ENCODE measurements at regions not wholly inside any gene's neighbourhood (a gene's known extent, or its start where the extent isn't known, plus 50 kb on each side); places are given as distances from the start of the nearest gene placed in this dataset.

DNA sequence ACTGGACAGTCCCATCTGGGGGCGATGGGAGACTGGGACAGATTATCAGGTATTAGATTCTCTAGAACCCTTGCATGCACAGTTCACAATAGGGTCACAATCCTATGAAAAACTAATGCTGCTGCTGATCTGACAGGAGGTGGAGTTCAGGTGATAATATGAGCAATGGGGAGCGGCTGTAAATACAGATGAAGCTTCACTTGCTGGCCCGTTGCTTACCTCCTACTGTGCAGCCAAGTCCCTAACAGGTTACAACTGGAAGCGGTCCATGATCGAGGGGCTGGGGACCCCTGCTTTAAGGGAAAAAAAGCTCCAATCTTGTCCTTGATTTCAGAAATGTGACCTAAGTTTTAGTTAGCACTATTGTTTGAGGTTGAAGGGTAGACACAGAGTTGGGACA, 175.2 kb downstream of the ZNF330 start:
- Histone ChIP-seq H3K4me1 (ENCODE audit: insufficient read depth, insufficient read length) (no peaks in the 10 kb centered on the region), H3K9ac (ENCODE audit: insufficient read length, low read depth) (no peak overlapping the region), H3K9me3 (ENCODE audit: insufficient read depth, low read length) (no peaks in the 10 kb centered on the region), H3K27me3 (ENCODE audit: insufficient read depth, insufficient read length) (no peaks in the 10 kb centered on the region), H3K36me3 (ENCODE audit: insufficient read depth, insufficient read length, low read length) (no peaks in the 10 kb centered on the region), H3K4me3 (ENCODE audit: insufficient read length, low read depth) (no peak overlapping the region)
- DNase-seq (ENCODE audit: low read depth, low spot score) = no peak
- TF ChIP-seq YY1 (IDR thresholded peaks at IDR 0.05; ENCODE audit: insufficient read depth, insufficient read length) = no peak
- no peak for TF ChIP-seq ZNF274 (IDR thresholded peaks at IDR 0.05; ENCODE audit: low read depth, low read length)
- TF ChIP-seq SUZ12 (IDR thresholded peaks at IDR 0.05; ENCODE audit: extremely low read depth, insufficient read depth, insufficient read length) = no peak

DNA sequence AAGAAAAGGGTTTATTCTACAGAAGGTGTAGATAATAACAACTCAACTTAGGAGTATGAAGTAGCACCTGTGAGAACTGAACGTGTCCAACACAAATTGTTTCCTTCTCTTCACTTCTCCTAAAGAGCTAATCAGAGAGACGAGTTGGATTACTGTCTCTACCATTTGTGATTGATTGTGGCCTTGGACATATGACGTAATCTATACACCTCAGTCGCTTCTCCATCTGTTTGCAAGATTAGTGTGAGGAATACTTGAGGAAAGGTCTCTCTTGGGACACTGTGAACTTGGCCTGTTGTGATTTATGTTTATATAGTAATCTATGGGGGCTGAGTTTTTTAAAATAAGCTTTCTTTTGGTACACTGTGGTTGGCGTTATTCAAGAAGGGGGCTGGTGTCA, 182.0 kb downstream of the ZNF330 start:
- H3K36me3 ChIP-seq (ENCODE audit: insufficient read depth, insufficient read length, low read length) = no peaks in the 10 kb centered on the region
- H3K4me3 ChIP-seq (ENCODE audit: insufficient read length, low read depth) = no peak overlapping the region
- DNase-seq (ENCODE audit: low read depth, low spot score) = no peak
- H3K9ac ChIP-seq (ENCODE audit: insufficient read length, low read depth) = no peak overlapping the region
- H3K4me1 ChIP-seq (ENCODE audit: insufficient read depth, insufficient read length) = no peaks in the 10 kb centered on the region
- no peaks in the 10 kb centered on the region for H3K9me3 ChIP-seq (ENCODE audit: insufficient read depth, low read length)
- TF ChIP-seq YY1 (IDR thresholded peaks at IDR 0.05; ENCODE audit: insufficient read depth, insufficient read length) = no peak
- no peak for TF ChIP-seq SUZ12 (IDR thresholded peaks at IDR 0.05; ENCODE audit: extremely low read depth, insufficient read depth, insufficient read length)
- TF ChIP-seq ZNF274 (IDR thresholded peaks at IDR 0.05; ENCODE audit: low read depth, low read length) = no peak
- no peaks in the 10 kb centered on the region for H3K27me3 ChIP-seq (ENCODE audit: insufficient read depth, insufficient read length)

DNA sequence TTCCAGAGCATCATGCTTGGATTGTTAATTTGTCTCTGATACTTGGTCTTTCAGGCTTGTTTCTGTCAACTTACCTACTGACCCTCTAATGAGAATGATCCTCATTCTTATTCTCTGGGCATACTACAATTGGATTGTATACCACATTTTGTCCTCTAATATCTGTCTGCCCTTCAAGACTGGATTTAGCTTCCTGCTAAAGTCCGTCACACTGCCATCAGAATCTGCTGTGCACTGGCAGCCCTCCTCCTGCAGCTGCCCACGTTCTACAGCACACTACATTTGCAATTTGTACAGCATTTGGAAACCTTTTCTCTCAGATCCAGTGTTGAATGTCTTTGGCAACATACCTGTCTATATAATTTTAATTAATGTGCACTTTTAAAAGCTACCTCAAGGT, 183.1 kb downstream of the ZNF330 start:
- H3K27me3 ChIP-seq (ENCODE audit: insufficient read depth, insufficient read length) = no peaks in the 10 kb centered on the region
- H3K9me3 ChIP-seq (ENCODE audit: insufficient read depth, low read length) = no peaks in the 10 kb centered on the region
- H3K4me1 ChIP-seq (ENCODE audit: insufficient read depth, insufficient read length) = no peaks in the 10 kb centered on the region
- H3K4me3 ChIP-seq (ENCODE audit: insufficient read length, low read depth) = no peak overlapping the region
- TF ChIP-seq YY1 (IDR thresholded peaks at IDR 0.05; ENCODE audit: insufficient read depth, insufficient read length) = no peak
- TF ChIP-seq ZNF274 (IDR thresholded peaks at IDR 0.05; ENCODE audit: low read depth, low read length) = no peak
- no peak for TF ChIP-seq SUZ12 (IDR thresholded peaks at IDR 0.05; ENCODE audit: extremely low read depth, insufficient read depth, insufficient read length)
- no peaks in the 10 kb centered on the region for H3K36me3 ChIP-seq (ENCODE audit: insufficient read depth, insufficient read length, low read length)
- H3K9ac ChIP-seq (ENCODE audit: insufficient read length, low read depth) = no peak overlapping the region
- no peak for DNase-seq (ENCODE audit: low read depth, low spot score)

DNA sequence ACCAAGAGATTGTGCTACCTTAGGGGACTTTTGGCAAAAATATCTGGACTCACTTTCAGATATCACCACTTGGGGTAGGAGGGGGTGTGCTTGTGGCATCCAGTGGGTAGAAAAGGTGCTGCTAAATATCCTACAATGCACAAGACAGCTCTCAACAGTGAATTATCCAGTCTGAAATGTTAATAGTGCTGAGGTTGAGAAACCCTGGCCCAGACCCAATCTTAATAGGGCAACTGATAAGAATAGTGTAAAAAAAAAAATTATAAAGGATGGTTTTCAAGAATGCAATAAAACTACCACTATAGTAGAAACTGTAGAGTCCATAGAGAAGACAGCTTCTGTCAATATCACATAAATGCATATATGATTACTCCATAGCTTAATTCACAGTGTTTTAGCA, 185.5 kb downstream of the ZNF330 start:
- DNase-seq (ENCODE audit: low read depth, low spot score) = no peak
- Histone ChIP-seq H3K9me3 (ENCODE audit: insufficient read depth, low read length) (no peaks in the 10 kb centered on the region), H3K4me1 (ENCODE audit: insufficient read depth, insufficient read length) (no peaks in the 10 kb centered on the region), H3K9ac (ENCODE audit: insufficient read length, low read depth) (no peak overlapping the region), H3K27me3 (ENCODE audit: insufficient read depth, insufficient read length) (no peaks in the 10 kb centered on the region), H3K36me3 (ENCODE audit: insufficient read depth, insufficient read length, low read length) (no peaks in the 10 kb centered on the region), H3K4me3 (ENCODE audit: insufficient read length, low read depth) (no peak overlapping the region)
- TF ChIP-seq YY1 (IDR thresholded peaks at IDR 0.05; ENCODE audit: insufficient read depth, insufficient read length) (no peak), ZNF274 (IDR thresholded peaks at IDR 0.05; ENCODE audit: low read depth, low read length) (no peak), SUZ12 (IDR thresholded peaks at IDR 0.05; ENCODE audit: extremely low read depth, insufficient read depth, insufficient read length) (no peak)

DNA sequence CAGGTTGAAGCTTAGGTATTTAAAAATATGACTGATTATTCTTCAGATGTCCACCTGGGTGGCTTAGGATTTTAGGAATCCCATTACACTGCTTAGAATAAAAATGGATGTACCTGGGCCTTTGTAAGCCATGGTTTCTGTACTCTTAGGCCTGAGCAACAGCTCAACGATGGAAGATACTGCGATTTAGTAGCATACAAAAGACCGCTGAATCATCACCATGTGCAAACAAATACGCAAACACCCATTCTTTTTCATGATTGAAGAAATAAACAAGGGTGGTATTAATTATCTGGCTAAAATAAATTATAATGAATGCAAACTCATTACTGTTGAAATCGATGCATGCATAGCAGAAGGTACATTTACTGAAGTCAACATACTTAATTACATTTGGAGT, 188.9 kb downstream of the ZNF330 start:
- H3K9me3 ChIP-seq (ENCODE audit: insufficient read depth, low read length) = no peaks in the 10 kb centered on the region
- no peak for TF ChIP-seq SUZ12 (IDR thresholded peaks at IDR 0.05; ENCODE audit: extremely low read depth, insufficient read depth, insufficient read length)
- TF ChIP-seq ZNF274 (IDR thresholded peaks at IDR 0.05; ENCODE audit: low read depth, low read length) = no peak
- no peak for TF ChIP-seq YY1 (IDR thresholded peaks at IDR 0.05; ENCODE audit: insufficient read depth, insufficient read length)
- H3K4me1 ChIP-seq (ENCODE audit: insufficient read depth, insufficient read length) = no peaks in the 10 kb centered on the region
- no peak overlapping the region for H3K9ac ChIP-seq (ENCODE audit: insufficient read length, low read depth)
- H3K4me3 ChIP-seq (ENCODE audit: insufficient read length, low read depth) = no peak overlapping the region
- no peak for DNase-seq (ENCODE audit: low read depth, low spot score)
- no peaks in the 10 kb centered on the region for H3K36me3 ChIP-seq (ENCODE audit: insufficient read depth, insufficient read length, low read length)
- H3K27me3 ChIP-seq (ENCODE audit: insufficient read depth, insufficient read length) = no peaks in the 10 kb centered on the region

DNA sequence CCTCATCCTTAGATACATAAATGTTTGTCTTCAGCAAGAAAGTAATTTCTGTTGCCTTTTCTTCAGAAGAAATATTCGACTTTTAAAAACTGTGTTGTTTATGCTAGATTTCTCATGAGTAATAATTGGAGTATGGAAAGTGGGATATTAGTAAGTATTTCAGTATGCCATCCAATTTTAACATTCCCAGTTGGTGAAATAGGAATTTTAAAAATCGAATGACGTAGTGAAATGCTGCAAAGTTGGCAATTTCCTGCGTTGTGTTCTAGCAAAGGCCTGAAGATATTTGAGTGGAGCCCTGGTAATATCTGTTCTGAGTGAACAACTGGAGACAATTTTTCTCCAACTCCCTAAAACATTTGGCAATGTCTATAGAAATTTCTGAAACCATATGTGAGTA, 190.1 kb downstream of the ZNF330 start:
- DNase-seq (ENCODE audit: low read depth, low spot score) = no peak
- TF ChIP-seq ZNF274 (IDR thresholded peaks at IDR 0.05; ENCODE audit: low read depth, low read length) (no peak), YY1 (IDR thresholded peaks at IDR 0.05; ENCODE audit: insufficient read depth, insufficient read length) (no peak), SUZ12 (IDR thresholded peaks at IDR 0.05; ENCODE audit: extremely low read depth, insufficient read depth, insufficient read length) (no peak)
- Histone ChIP-seq H3K9me3 (ENCODE audit: insufficient read depth, low read length) (no peaks in the 10 kb centered on the region), H3K9ac (ENCODE audit: insufficient read length, low read depth) (no peak overlapping the region), H3K4me3 (ENCODE audit: insufficient read length, low read depth) (no peak overlapping the region), H3K27me3 (ENCODE audit: insufficient read depth, insufficient read length) (no peaks in the 10 kb centered on the region), H3K4me1 (ENCODE audit: insufficient read depth, insufficient read length) (no peaks in the 10 kb centered on the region), H3K36me3 (ENCODE audit: insufficient read depth, insufficient read length, low read length) (no peaks in the 10 kb centered on the region)

DNA sequence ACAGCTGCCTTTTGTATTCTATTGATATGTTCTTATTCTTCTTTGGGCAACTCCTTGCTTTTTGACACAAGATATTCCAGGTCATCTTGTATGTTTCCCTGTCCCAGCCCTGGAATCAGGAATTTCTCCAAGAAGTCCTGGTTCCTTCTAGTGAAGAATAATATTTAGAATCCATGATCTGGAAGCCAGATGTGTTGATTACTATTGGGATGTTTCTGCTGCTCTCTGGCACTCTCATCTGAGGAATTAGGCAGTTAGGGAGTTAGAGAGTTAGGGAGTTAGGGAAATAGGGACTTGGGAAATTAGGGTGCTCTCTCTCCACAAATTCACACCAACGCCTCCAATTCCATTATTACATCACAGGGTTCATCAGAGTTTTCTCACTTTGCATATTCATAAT, 191.2 kb downstream of the ZNF330 start:
- TF ChIP-seq ZNF274 (IDR thresholded peaks at IDR 0.05; ENCODE audit: low read depth, low read length) = no peak
- TF ChIP-seq SUZ12 (IDR thresholded peaks at IDR 0.05; ENCODE audit: extremely low read depth, insufficient read depth, insufficient read length) = no peak
- no peak for TF ChIP-seq YY1 (IDR thresholded peaks at IDR 0.05; ENCODE audit: insufficient read depth, insufficient read length)
- Histone ChIP-seq H3K36me3 (ENCODE audit: insufficient read depth, insufficient read length, low read length) (no peaks in the 10 kb centered on the region), H3K4me1 (ENCODE audit: insufficient read depth, insufficient read length) (no peaks in the 10 kb centered on the region), H3K9me3 (ENCODE audit: insufficient read depth, low read length) (no peaks in the 10 kb centered on the region), H3K27me3 (ENCODE audit: insufficient read depth, insufficient read length) (no peaks in the 10 kb centered on the region), H3K9ac (ENCODE audit: insufficient read length, low read depth) (no peak overlapping the region), H3K4me3 (ENCODE audit: insufficient read length, low read depth) (no peak overlapping the region)
- no peak for DNase-seq (ENCODE audit: low read depth, low spot score)

DNA sequence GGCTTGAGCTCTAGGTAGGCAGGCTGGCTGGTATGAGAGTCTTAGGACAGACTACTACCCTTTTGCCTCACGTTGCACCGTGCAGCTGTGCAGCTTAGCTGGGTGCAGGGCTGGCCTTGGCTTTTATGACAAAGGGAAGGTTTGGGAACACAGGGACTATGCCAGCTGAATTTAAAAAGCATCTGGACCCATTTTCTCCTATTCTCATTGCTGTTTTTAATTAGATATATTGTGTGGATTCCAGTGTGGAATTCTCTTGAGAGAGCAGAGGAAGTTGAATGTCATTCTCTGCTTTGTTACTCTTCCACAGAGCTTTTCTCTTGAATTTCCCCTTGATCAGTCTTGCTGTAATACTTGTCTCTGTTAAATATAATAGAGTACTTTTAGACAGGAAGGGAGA, 192.7 kb downstream of the ZNF330 start:
- Histone ChIP-seq H3K9ac (ENCODE audit: insufficient read length, low read depth) (no peak overlapping the region), H3K4me1 (ENCODE audit: insufficient read depth, insufficient read length) (no peaks in the 10 kb centered on the region), H3K36me3 (ENCODE audit: insufficient read depth, insufficient read length, low read length) (no peaks in the 10 kb centered on the region), H3K4me3 (ENCODE audit: insufficient read length, low read depth) (no peak overlapping the region), H3K9me3 (ENCODE audit: insufficient read depth, low read length) (no peaks in the 10 kb centered on the region), H3K27me3 (ENCODE audit: insufficient read depth, insufficient read length) (no peaks in the 10 kb centered on the region)
- DNase-seq (ENCODE audit: low read depth, low spot score) = no peak
- TF ChIP-seq ZNF274 (IDR thresholded peaks at IDR 0.05; ENCODE audit: low read depth, low read length) (no peak), SUZ12 (IDR thresholded peaks at IDR 0.05; ENCODE audit: extremely low read depth, insufficient read depth, insufficient read length) (no peak), YY1 (IDR thresholded peaks at IDR 0.05; ENCODE audit: insufficient read depth, insufficient read length) (no peak)

All from NT2/D1 (cell line).